ENCODE measurements at regions not wholly inside any gene's neighbourhood (a gene's known extent, or its start where the extent isn't known, plus 50 kb on each side); places are given as distances from the start of the nearest gene placed in this dataset.

GRCh38 chr1:121458291-121459048 lies 273.7 kb downstream of the SRGAP2C start:
- TF ChIP-seq ZNF263 (CRISPR knock-in tag; IDR thresholded peaks at IDR 0.05; ENCODE audit: low read depth) = no peak
- no peak for TF ChIP-seq ZNF425 (CRISPR knock-in tag; conservative IDR thresholded peaks at IDR 0.05)
- TF ChIP-seq ZSCAN18 (CRISPR knock-in tag; IDR thresholded peaks at IDR 0.05) = no peak
- TF ChIP-seq MYBL2 (CRISPR knock-in tag; IDR thresholded peaks at IDR 0.05) = no peak
- TF ChIP-seq CTCF (IDR thresholded peaks at IDR 0.05) = no peak
